Stimulated activated effector memory CD8-positive, alpha-beta T cell treated with anti-CD3 and anti-CD28 coated beads, Interleukin-12 subunit alpha, Interleukin-12 subunit beta, amount 100 ng/mL, for 72 hours (primary cell): ENCODE measurements at regions not wholly inside any gene's neighbourhood (a gene's known extent, or its start where the extent isn't known, plus 50 kb on each side); places are given as distances from the start of the nearest gene placed in this dataset.

Source experiments
- ATAC-seq: fragments of 150-1000 bp; cut with Tn5 transposase; 2 replicates; pipeline ENCODE4 v1.10.0; 2021
- DNase-seq, 2 donors: peaks; one replicate each; pipeline ENCODE4 v3.0.0; 2021 to 2022; ENCODE audit warnings: low spot score in 2 of 2
- H3K27ac Mint-ChIP-seq: one replicate; pipeline ENCODE4 v1.8.0; 2022; ENCODE audit warnings: mild to moderate bottlenecking, mixed read lengths
- H3K36me3 Mint-ChIP-seq: one replicate; pipeline ENCODE4 v1.8.0; 2022; ENCODE audit warnings: mild to moderate bottlenecking, mixed read lengths
- H3K4me1 Mint-ChIP-seq: one replicate; pipeline ENCODE4 v1.8.0; 2022; ENCODE audit warnings: mixed read lengths
- H3K4me3 Mint-ChIP-seq: one replicate; pipeline ENCODE4 v1.8.0; 2022; ENCODE audit warnings: mild to moderate bottlenecking, mixed read lengths
- H3K9me3 Mint-ChIP-seq: one replicate; pipeline ENCODE4 v1.8.0; 2022; ENCODE audit warnings: mixed read lengths

GRCh38 chr3:13254028-13254951, 165.8 kb downstream of the NUP210 start:
- DNase-seq: no peak
- H3K4me1 Mint-ChIP-seq: no peaks in the 10 kb centered on the region
- H3K9me3 Mint-ChIP-seq: no peaks in the 10 kb centered on the region
- no peak overlapping the region for H3K27ac Mint-ChIP-seq
- H3K4me3 Mint-ChIP-seq: no peak overlapping the region
- ATAC-seq: no peak
- H3K36me3 Mint-ChIP-seq: no peaks in the 10 kb centered on the region

- H3K4me3 Mint-ChIP-seq: no peak overlapping the region
- H3K36me3 Mint-ChIP-seq: no peaks in the 10 kb centered on the region
- H3K9me3 Mint-ChIP-seq: no peaks in the 10 kb centered on the region
- DNase-seq (no peak), ATAC-seq (no peak)
- H3K4me1 Mint-ChIP-seq: no peaks in the 10 kb centered on the region
- H3K27ac Mint-ChIP-seq: no peak overlapping the region
These were observed 166.7 kb downstream of the NUP210 start for GRCh38 chr3:13253208-13253937.

- no peak for ATAC-seq
These were observed 167.9 kb downstream of the NUP210 start for GRCh38 chr3:13252207-13252606.

GRCh38 chr3:13251166-13251903, 168.8 kb downstream of the NUP210 start:
- no peak overlapping the region for H3K27ac Mint-ChIP-seq
- DNase-seq: no peak
- ATAC-seq: no peak

More at GRCh38 chr3:13252207-13252606, 167.9 kb downstream of the NUP210 start:
- Mint-ChIP-seq H3K27ac (no peak overlapping the region), H3K9me3 (no peaks in the 10 kb centered on the region), H3K36me3 (no peaks in the 10 kb centered on the region), H3K4me3 (no peak overlapping the region), H3K4me1 (no peaks in the 10 kb centered on the region)
- no peak for DNase-seq

GRCh38 chr3:13249664-13250390, 170.3 kb downstream of the NUP210 start:
- H3K4me1 Mint-ChIP-seq: no peaks in the 10 kb centered on the region
- H3K9me3 Mint-ChIP-seq: no peaks in the 10 kb centered on the region
- ATAC-seq (no peak), DNase-seq (no peak)
- H3K36me3 Mint-ChIP-seq: no peaks in the 10 kb centered on the region
- no peak overlapping the region for H3K27ac Mint-ChIP-seq
- no peak overlapping the region for H3K4me3 Mint-ChIP-seq

More at GRCh38 chr3:13251166-13251903, 168.8 kb downstream of the NUP210 start:
- H3K9me3 Mint-ChIP-seq: no peaks in the 10 kb centered on the region
- H3K4me1 Mint-ChIP-seq: no peaks in the 10 kb centered on the region
- no peak overlapping the region for H3K4me3 Mint-ChIP-seq
- no peaks in the 10 kb centered on the region for H3K36me3 Mint-ChIP-seq

GRCh38 chr3:13248640-13249039, 171.5 kb downstream of the NUP210 start:
- H3K9me3 Mint-ChIP-seq: no peaks in the 10 kb centered on the region
- ATAC-seq (no peak), DNase-seq (no peak)
- no peaks in the 10 kb centered on the region for H3K36me3 Mint-ChIP-seq
- H3K4me1 Mint-ChIP-seq: no peaks in the 10 kb centered on the region
- H3K4me3 Mint-ChIP-seq: no peak overlapping the region
- no peak overlapping the region for H3K27ac Mint-ChIP-seq

GRCh38 chr3:13245615-13245978, 172.4 kb upstream of the IQSEC1 start:
- Mint-ChIP-seq H3K36me3 (no peaks in the 10 kb centered on the region), H3K4me3 (no peak overlapping the region), H3K9me3 (no peaks in the 10 kb centered on the region), H3K27ac (no peak overlapping the region), H3K4me1 (no peaks in the 10 kb centered on the region)
- DNase-seq: no peak
- ATAC-seq: no peak

GRCh38 chr3:13243586-13243985, 170.4 kb upstream of the IQSEC1 start:
- no peak overlapping the region for H3K27ac Mint-ChIP-seq
- H3K36me3 Mint-ChIP-seq: no peaks in the 10 kb centered on the region
- H3K4me3 Mint-ChIP-seq: no peak overlapping the region
- H3K9me3 Mint-ChIP-seq: no peaks in the 10 kb centered on the region
- DNase-seq (no peak), ATAC-seq (no peak)
- peaks cover under 1% of the 10 kb centered on the region for H3K4me1 Mint-ChIP-seq

- H3K27ac Mint-ChIP-seq: no peak overlapping the region
- no peak overlapping the region for H3K4me3 Mint-ChIP-seq
- no peaks in the 10 kb centered on the region for H3K36me3 Mint-ChIP-seq
- H3K4me1 Mint-ChIP-seq: peaks cover 7% of the 10 kb centered on the region
- no peaks in the 10 kb centered on the region for H3K9me3 Mint-ChIP-seq
- DNase-seq (no peak), ATAC-seq (no peak)
These were observed 169.1 kb upstream of the IQSEC1 start for GRCh38 chr3:13242364-13242737.

- no peak overlapping the region for H3K27ac Mint-ChIP-seq
- H3K36me3 Mint-ChIP-seq: no peaks in the 10 kb centered on the region
- H3K4me3 Mint-ChIP-seq: no peak overlapping the region
- H3K4me1 Mint-ChIP-seq: peaks cover 7% of the 10 kb centered on the region
- H3K9me3 Mint-ChIP-seq: no peaks in the 10 kb centered on the region
- ATAC-seq: no peak
- no peak for DNase-seq
These were observed 168.6 kb upstream of the IQSEC1 start for GRCh38 chr3:13241621-13242363.

GRCh38 chr3:13240928-13241618, 167.8 kb upstream of the IQSEC1 start:
- Mint-ChIP-seq H3K4me1 (peaks cover 7% of the 10 kb centered on the region), H3K9me3 (no peaks in the 10 kb centered on the region), H3K27ac (no peak overlapping the region), H3K36me3 (no peaks in the 10 kb centered on the region), H3K4me3 (no peak overlapping the region)
- ATAC-seq (no peak), DNase-seq (no peak)

GRCh38 chr3:13239467-13239760, 166.2 kb upstream of the IQSEC1 start:
- DNase-seq (no peak), ATAC-seq (no peak)
- Mint-ChIP-seq H3K4me1 (peaks cover 23% of the 10 kb centered on the region), H3K36me3 (no peaks in the 10 kb centered on the region), H3K9me3 (no peaks in the 10 kb centered on the region), H3K4me3 (no peak overlapping the region), H3K27ac (no peak overlapping the region)

- ATAC-seq (no peak), DNase-seq (no peak)
- Mint-ChIP-seq H3K36me3 (no peaks in the 10 kb centered on the region), H3K4me1 (peaks cover 28% of the 10 kb centered on the region), H3K9me3 (no peaks in the 10 kb centered on the region), H3K27ac (peak overlapping the region; percentile 26), H3K4me3 (no peak overlapping the region)
These were observed 165.6 kb upstream of the IQSEC1 start for GRCh38 chr3:13238687-13239466.
